Ascending aorta (tissue), 2 donors: ENCODE measurements at regions not wholly inside any gene's neighbourhood (a gene's known extent, or its start where the extent isn't known, plus 50 kb on each side); places are given as distances from the start of the nearest gene placed in this dataset.

Source experiments
- DNase-seq, 2 donors: peaks; one replicate each; pipeline ENCODE4 v3.0.0-alpha.2; 2019; ENCODE audit warnings: low spot score in 2 of 2
- H3K27ac ChIP-seq, 2 donors: fragments of 200-600 bp; sonication (generic); one replicate each; pipeline ENCODE4 v1.5.1; 2016 to 2017; ENCODE audit warnings: mild to moderate bottlenecking in 1 of 2
- H3K27me3 ChIP-seq: fragments of 200-600 bp; sonication (generic); one replicate; pipeline ENCODE4 v1.5.1; 2017
- H3K36me3 ChIP-seq, 2 donors: fragments of 200-600 bp; sonication (generic); one replicate each; pipeline ENCODE4 v1.5.1; 2016
- H3K4me1 ChIP-seq, 2 donors: fragments of 200-600 bp; sonication (generic); one replicate each; pipeline ENCODE4 v1.5.1; 2016 to 2017; ENCODE audit warnings: mild to moderate bottlenecking in 1 of 2
- H3K4me3 ChIP-seq, 2 donors: fragments of 200-600 bp; sonication (generic); one replicate each; pipeline ENCODE4 v1.5.1; 2016 to 2017; ENCODE audit warnings: mild to moderate bottlenecking in 1 of 2
- H3K9me3 ChIP-seq, 2 donors: fragments of 200-600 bp; sonication (generic); one replicate each; pipeline ENCODE4 v1.5.1; 2016
- CTCF ChIP-seq, 3 experiments: fragments of 200-600 bp in 2 of 3; fragments of 450-650 bp in 1 of 3; sonication (generic) in 2 of 3; IDR thresholded peaks; one replicate each; pipeline ENCODE4 v1.5.1; 2016 to 2019; ENCODE audit warnings: antibody characterized with exemption in 3 of 3, mild to moderate bottlenecking in 1 of 3, moderate library complexity in 1 of 3
- intact Hi-C: fragments of 100-400 bp; cut with DNase I; formaldehyde crosslinking; loops from one replicate; pipeline ENCODE4 v1.15.1; 2023

- no peaks in the 10 kb centered on the region for H3K4me1 ChIP-seq
- H3K36me3 ChIP-seq, result no peaks in the 10 kb centered on the region
- TF ChIP-seq CTCF (IDR thresholded peaks at IDR 0.05), result no peak
- no peaks in the 10 kb centered on the region for H3K27me3 ChIP-seq
- H3K4me3 ChIP-seq, result no peak overlapping the region
- H3K27ac ChIP-seq, result no peak overlapping the region
- no peaks in the 10 kb centered on the region for H3K9me3 ChIP-seq
- DNase-seq, result no peak
- intact Hi-C loops, result no loop called here
Observed at GRCh38 chr5:8176101-8176693, 307.2 kb downstream of the MTRR start.

- Histone ChIP-seq H3K36me3 (no peaks in the 10 kb centered on the region), H3K27me3 (no peaks in the 10 kb centered on the region), H3K4me1 (no peaks in the 10 kb centered on the region), H3K4me3 (no peak overlapping the region), H3K9me3 (no peaks in the 10 kb centered on the region), H3K27ac (no peak overlapping the region)
- intact Hi-C loops, result no loop called here
- no peak for DNase-seq
- TF ChIP-seq CTCF (IDR thresholded peaks at IDR 0.05), result peak in 2 of 3 experiments; percentile 39 to 54
Observed at GRCh38 chr5:8184455-8185063, 315.6 kb downstream of the MTRR start.

- no peak for TF ChIP-seq CTCF (IDR thresholded peaks at IDR 0.05)
- Histone ChIP-seq H3K27me3 (no peaks in the 10 kb centered on the region), H3K4me3 (no peak overlapping the region), H3K36me3 (no peaks in the 10 kb centered on the region), H3K9me3 (no peaks in the 10 kb centered on the region), H3K27ac (no peak overlapping the region), H3K4me1 (no peaks in the 10 kb centered on the region)
- intact Hi-C loops, result no loop called here
- no peak for DNase-seq
Observed at GRCh38 chr5:8185852-8186251, 316.9 kb downstream of the MTRR start.

- intact Hi-C loops, result no loop called here
- H3K9me3 ChIP-seq, result no peaks in the 10 kb centered on the region
- no peak for DNase-seq
- H3K27me3 ChIP-seq, result no peaks in the 10 kb centered on the region
- H3K4me1 ChIP-seq, result no peaks in the 10 kb centered on the region
- no peak overlapping the region for H3K27ac ChIP-seq
- no peak overlapping the region for H3K4me3 ChIP-seq
- no peak for TF ChIP-seq CTCF (IDR thresholded peaks at IDR 0.05)
- H3K36me3 ChIP-seq, result no peaks in the 10 kb centered on the region
Observed at GRCh38 chr5:8188874-8189565, 320.1 kb downstream of the MTRR start.

- Histone ChIP-seq H3K4me1 (peaks cover 0 to 4% of the 10 kb centered on the region in 2 donors), H3K9me3 (no peaks in the 10 kb centered on the region), H3K4me3 (no peak overlapping the region), H3K36me3 (no peaks in the 10 kb centered on the region), H3K27ac (no peak overlapping the region), H3K27me3 (no peaks in the 10 kb centered on the region)
- intact Hi-C loops, result no loop called here
- TF ChIP-seq CTCF (IDR thresholded peaks at IDR 0.05), result no peak
- DNase-seq, result no peak
Observed at GRCh38 chr5:8192840-8193239, 323.9 kb downstream of the MTRR start.
